GM21717 (cell line): ENCODE measurements at regions not wholly inside any gene's neighbourhood (a gene's known extent, or its start where the extent isn't known, plus 50 kb on each side); places are given as distances from the start of the nearest gene placed in this dataset.
"Not testable (repeated sequence)": the region's sequence is repeated elsewhere in the genome, so short reads cannot be mapped to it uniquely, and the experiment has no call there.

ENCODE experiments used
- ATAC-seq: cut with Tn5 transposase; IDR thresholded peaks from one replicate; pipeline ENCODE4 v1.9.1; 2021; ENCODE audit warnings: mild to moderate bottlenecking, moderate library complexity; ENCODE audit not compliant: unreplicated experiment

- ATAC-seq: no peak
Measured at GRCh38 chr3:31314258-31314657, 218.5 kb upstream of the STT3B start.

GRCh38 chr3:31319332-31319731 lies 213.4 kb upstream of the STT3B start:
- ATAC-seq: no peak

GRCh38 chr3:31321620-31322019 lies 211.1 kb upstream of the STT3B start:
- no peak for ATAC-seq

GRCh38 chr3:31322460-31322859 lies 210.3 kb upstream of the STT3B start:
- ATAC-seq: no peak

GRCh38 chr3:31327826-31328357 lies 204.8 kb upstream of the STT3B start:
- not testable (repeated sequence) for ATAC-seq

GRCh38 chr3:31331278-31331677 lies 201.4 kb upstream of the STT3B start:
- no peak for ATAC-seq

- ATAC-seq: no peak
Measured at GRCh38 chr3:31341130-31341529, 191.6 kb upstream of the STT3B start.

GRCh38 chr3:31343075-31343474 lies 189.7 kb upstream of the STT3B start:
- ATAC-seq: no peak

GRCh38 chr3:31345581-31345980 lies 187.1 kb upstream of the STT3B start:
- no peak for ATAC-seq

GRCh38 chr3:31346542-31346979 lies 186.2 kb upstream of the STT3B start:
- ATAC-seq: no peak

GRCh38 chr3:31349001-31349748 lies 183.6 kb upstream of the STT3B start:
- no peak for ATAC-seq

GRCh38 chr3:31350307-31350706 lies 182.4 kb upstream of the STT3B start:
- no peak for ATAC-seq

GRCh38 chr3:31352331-31352730 lies 180.4 kb upstream of the STT3B start:
- ATAC-seq: no peak

GRCh38 chr3:31353166-31353565 lies 179.6 kb upstream of the STT3B start:
- no peak for ATAC-seq

- no peak for ATAC-seq
Measured at GRCh38 chr3:31354373-31354772, 178.4 kb upstream of the STT3B start.

GRCh38 chr3:31355807-31356206 lies 176.9 kb upstream of the STT3B start:
- no peak for ATAC-seq

- ATAC-seq: no peak
Measured at GRCh38 chr3:31356941-31357340, 175.8 kb upstream of the STT3B start.

- no peak for ATAC-seq
Measured at GRCh38 chr3:31357451-31357850, 175.3 kb upstream of the STT3B start.

- ATAC-seq: no peak
Measured at GRCh38 chr3:31358473-31359070, 174.2 kb upstream of the STT3B start.

- no peak for ATAC-seq
Measured at GRCh38 chr3:31361371-31362273, 171.1 kb upstream of the STT3B start.

- no peak for ATAC-seq
Measured at GRCh38 chr3:31364188-31364587, 168.5 kb upstream of the STT3B start.
